Mesodermal cell (in vitro differentiated cells): ENCODE measurements at regions not wholly inside any gene's neighbourhood (a gene's known extent, or its start where the extent isn't known, plus 50 kb on each side); places are given as distances from the start of the nearest gene placed in this dataset.
"Not testable (repeated sequence)": the region's sequence is repeated elsewhere in the genome, so short reads cannot be mapped to it uniquely, and the experiment has no call there.

Experiments
- H3K27ac ChIP-seq: 2 replicates; pipeline ENCODE4 v1.7.0; 2013; ENCODE audit warnings: mild to moderate bottlenecking, low read depth, low read length, moderate library complexity; ENCODE audit not compliant: severe bottlenecking
- H3K36me3 ChIP-seq: 2 replicates; pipeline ENCODE4 v1.7.1; 2013; ENCODE audit warnings: mild to moderate bottlenecking, low read length, moderate library complexity; ENCODE audit not compliant: control insufficient read depth, insufficient read depth
- H3K4me1 ChIP-seq: one replicate; pipeline ENCODE4 v1.7.1; 2013; ENCODE audit warnings: mild to moderate bottlenecking, low read length; ENCODE audit not compliant: insufficient read depth, control insufficient read depth, poor library complexity, severe bottlenecking
- H3K4me3 ChIP-seq: 2 replicates; pipeline ENCODE4 v1.7.0; 2013; ENCODE audit warnings: low read length, control low read depth, mild to moderate bottlenecking; ENCODE audit not compliant: insufficient read depth, poor library complexity, severe bottlenecking; ENCODE audit errors: extremely low read depth
- H3K9me3 ChIP-seq: 2 replicates; pipeline ENCODE4 v1.7.1; 2013; ENCODE audit warnings: mild to moderate bottlenecking, low read length, moderate library complexity; ENCODE audit not compliant: control insufficient read depth
- WGBS, 2 experiments: methylation state at CpG; one replicate each; pipeline ENCODE4 v1.1.5; 2013; ENCODE audit warnings: missing lambda C conversion rate in 2 of 2; ENCODE audit not compliant: insufficient coverage in 2 of 2; 5-methylcytosine and 5-hydroxymethylcytosine counted together

DNA sequence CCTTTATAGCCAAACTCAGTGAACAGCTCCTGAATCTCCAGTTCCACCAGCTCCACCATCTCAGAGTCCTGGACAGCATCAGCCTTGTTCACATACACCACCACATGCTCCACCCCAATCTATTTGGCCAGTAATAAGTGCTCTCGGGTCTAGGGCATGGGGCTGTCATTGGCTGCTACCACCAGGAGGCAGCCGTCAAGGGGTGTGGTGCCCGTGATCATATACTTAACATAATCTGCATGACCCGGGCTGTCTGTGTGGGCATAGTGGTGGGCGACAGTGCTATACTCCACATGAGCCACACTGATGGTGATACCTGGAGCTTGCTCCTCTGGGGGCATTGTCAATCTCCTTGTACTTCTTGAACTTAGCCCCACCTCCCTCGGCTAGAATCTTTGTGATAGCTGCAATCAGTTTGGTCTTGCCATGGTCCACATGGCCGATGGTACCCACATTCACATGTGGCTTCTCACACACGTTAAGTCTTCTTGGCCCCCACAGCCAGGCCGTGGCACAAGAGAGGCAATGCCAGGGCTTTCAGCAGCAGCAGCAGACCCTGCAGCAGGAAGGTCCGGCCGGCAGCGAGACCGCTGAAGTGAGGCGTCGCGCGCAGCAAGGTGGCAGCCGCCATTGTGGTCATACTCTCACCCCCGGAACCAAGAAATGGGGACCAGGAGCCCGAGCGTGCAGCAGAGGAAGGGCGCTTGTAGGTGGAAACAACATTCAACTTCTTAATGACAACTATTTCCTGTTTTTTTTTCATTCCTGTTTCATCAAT is 210.3 kb upstream of the WSB1 start:
- Histone ChIP-seq H3K27ac (no peak overlapping the region), H3K36me3 (no peaks in the 10 kb centered on the region), H3K9me3 (peaks cover 45% of the 10 kb centered on the region), H3K4me1 (no peaks in the 10 kb centered on the region), H3K4me3 (no peak overlapping the region)
- 82 to 90% methylated on average over 12 to 19 of the region's 22 CpGs for WGBS, 2 experiments

DNA sequence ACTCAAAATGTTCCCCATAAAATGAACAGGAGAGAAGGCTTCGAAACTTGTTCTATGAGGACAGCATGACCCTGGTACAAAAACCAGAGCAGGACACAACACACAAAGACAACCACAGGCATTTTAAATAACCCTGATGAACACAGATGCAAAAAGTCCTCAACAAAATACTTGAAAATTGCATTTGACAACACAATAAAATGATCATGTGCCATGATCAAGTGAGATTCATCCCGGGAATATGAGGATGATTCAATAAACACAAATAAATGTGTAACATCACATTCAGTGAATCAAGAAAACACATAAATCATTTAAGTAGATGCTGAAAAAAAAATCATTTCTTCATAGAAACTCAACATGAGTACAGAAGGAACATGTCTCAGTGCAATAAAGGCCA is 208.4 kb upstream of the WSB1 start:
- no peak overlapping the region for H3K4me3 ChIP-seq
- H3K36me3 ChIP-seq = no peaks in the 10 kb centered on the region
- peaks cover 52% of the 10 kb centered on the region for H3K9me3 ChIP-seq
- no peak overlapping the region for H3K27ac ChIP-seq
- no peaks in the 10 kb centered on the region for H3K4me1 ChIP-seq
- WGBS, 2 experiments = no CpG with 5 or more reads among the region's 2 CpGs

DNA sequence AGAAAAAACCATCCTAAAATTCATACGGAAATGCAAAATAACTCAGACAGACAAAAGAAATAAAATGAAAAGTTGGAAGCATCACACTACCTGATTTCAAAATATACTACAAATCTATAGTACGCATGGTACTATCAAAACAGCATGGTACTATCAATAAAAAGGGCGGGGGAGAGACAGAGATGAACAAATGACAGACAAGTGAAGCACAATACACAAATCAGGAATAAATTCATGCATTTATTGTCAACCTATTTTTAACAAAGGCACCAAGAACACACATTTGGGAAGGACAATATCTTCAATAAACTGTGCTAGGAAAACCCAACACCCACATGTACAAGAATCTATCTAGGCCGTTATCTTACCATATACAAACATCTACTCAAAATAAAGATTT is 207.4 kb upstream of the WSB1 start:
- 61% methylated on average over 3 of the region's 4 CpGs; no CpG with 5 or more reads in 1 of the 2 experiments for WGBS, 2 experiments
- H3K27ac ChIP-seq = no peak overlapping the region
- H3K4me3 ChIP-seq = no peak overlapping the region

DNA sequence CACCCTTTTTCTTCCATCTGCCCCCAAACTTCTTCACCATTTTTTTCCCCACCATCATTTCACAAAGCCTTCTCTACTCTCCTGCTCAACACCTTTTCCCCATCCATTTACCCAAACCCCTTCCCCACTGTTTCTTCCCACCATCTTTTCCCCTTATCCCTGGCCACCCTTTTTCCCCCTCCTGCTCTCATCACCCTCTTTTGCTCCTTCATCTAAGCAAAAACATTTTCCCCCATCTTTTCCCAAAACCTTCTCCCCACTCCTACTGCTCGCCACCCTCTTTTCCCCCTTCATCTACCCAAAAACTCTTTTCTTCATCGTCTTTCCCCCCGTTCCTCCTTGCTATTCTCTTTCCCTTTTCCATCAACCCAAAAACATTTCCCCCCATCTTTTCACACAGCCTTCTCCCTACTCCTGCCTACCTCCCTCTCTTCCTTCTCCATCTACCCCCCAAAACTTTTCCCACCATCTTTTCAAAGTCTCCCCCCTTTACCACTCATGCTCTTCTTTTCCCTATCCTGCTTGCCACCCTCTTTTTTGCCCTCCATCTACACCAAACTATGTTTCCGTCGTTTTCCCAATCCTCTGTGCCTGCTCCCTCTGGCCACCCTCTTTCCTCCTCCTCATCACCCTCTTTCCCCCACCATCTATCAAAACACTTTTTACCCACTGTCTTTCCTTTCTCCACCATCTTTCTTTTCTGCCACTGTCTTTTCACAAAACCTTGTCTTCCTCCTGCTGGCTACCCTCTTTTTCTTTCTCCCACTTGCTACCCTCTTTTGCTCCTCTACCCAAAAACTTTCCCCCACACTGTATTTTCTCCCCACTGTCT is 205.8 kb upstream of the WSB1 start:
- Histone ChIP-seq H3K9me3 (peaks cover 44% of the 10 kb centered on the region), H3K27ac (no peak overlapping the region), H3K36me3 (no peaks in the 10 kb centered on the region), H3K4me1 (no peaks in the 10 kb centered on the region), H3K4me3 (no peak overlapping the region)
- WGBS, 2 experiments = 71 to 82% methylated on average over 5 of the region's 5 CpGs

More for the DNA sequence above, 207.4 kb upstream of the WSB1 start:
- H3K36me3 ChIP-seq = no peaks in the 10 kb centered on the region
- no peaks in the 10 kb centered on the region for H3K4me1 ChIP-seq
- peaks cover 52% of the 10 kb centered on the region for H3K9me3 ChIP-seq

DNA sequence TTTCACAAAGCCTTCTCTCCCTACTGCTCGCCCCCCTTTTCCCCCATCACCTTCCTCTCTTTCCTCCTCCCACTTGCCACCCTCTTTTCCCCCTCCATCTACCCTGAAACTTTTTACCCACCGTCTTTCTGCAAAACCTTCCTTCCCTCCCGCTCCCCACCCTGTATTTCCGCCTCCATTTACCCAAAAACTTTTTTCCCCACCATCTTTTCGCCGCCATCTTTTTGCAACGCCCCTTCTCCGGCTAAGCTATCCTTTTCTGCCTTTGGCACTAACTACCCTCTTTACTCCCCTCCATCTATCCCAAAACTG is 205.2 kb upstream of the WSB1 start:
- no peak overlapping the region for H3K27ac ChIP-seq
- H3K9me3 ChIP-seq = peaks cover 43% of the 10 kb centered on the region
- WGBS, 2 experiments = 64 to 74% methylated on average over 6 to 8 of the region's 8 CpGs
- H3K36me3 ChIP-seq = no peaks in the 10 kb centered on the region
- H3K4me1 ChIP-seq = no peaks in the 10 kb centered on the region
- H3K4me3 ChIP-seq = no peak overlapping the region

DNA sequence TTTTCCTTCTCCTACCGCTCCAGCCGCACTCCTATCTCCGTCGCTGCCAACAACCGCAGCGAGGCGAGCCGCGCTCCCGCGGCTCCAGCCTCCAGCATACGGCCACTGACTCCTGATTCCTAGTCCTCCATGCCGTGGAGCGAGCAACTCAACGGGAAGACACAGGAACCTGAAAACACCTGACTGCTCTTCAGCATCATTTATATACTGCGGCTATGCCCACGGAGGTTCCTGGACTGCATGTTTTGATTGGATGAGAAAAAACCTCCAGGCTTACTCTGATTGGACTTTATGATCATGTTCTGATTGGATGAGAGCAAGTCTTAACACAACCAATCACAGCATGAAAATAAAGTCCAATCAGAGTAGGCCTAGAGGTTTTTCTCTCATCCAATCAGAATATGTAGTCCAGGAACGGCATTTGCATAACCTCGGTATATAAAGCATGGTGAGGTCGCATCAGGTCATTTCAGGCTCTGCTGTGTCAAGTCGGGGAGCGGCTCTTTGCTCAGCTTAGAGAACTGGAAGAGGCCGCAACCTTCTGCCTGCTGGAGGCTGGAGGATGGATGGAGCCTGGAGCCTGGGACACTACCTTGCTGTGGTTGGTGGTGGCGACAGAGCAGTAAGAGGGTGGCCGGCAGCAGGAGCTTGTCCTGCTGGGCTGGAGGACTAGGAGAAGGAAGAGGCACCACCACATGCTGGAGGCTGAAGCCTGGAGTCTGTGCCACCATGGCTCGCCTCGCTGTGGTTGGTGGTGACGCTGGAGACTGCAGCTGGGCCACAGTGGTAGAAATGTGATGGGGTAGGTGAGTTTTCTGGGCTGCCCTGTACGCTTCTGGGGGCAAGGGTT is 204.6 kb upstream of the WSB1 start:
- WGBS, 2 experiments = 72 to 81% methylated on average over 13 to 27 of the region's 29 CpGs
- H3K36me3 ChIP-seq, H3K4me3 ChIP-seq, H3K27ac ChIP-seq, H3K4me1 ChIP-seq: not testable (repeated sequence)
- H3K9me3 ChIP-seq = peaks cover 39% of the 10 kb centered on the region

DNA sequence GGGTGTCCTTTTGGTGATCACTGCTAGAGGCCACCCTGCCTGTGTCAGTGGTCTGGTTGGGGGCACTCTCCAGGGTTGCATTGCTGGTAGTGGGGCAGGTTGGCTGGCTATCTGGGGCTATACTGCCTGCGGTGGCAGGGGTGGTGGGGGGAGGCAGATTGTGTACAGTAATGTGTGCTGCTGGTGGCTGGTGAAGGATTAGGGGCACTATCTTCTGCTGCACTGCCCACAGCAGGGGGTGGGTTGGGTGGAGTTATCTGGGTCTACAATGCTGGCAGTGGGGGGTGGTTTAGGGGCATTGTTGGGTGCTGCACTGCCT is 204.0 kb upstream of the WSB1 start:
- 80 to 88% methylated on average over 1 of the region's 1 CpG for WGBS, 2 experiments
- H3K4me3 ChIP-seq = no peak overlapping the region
- no peaks in the 10 kb centered on the region for H3K36me3 ChIP-seq
- H3K4me1 ChIP-seq = no peaks in the 10 kb centered on the region
- peaks cover 37% of the 10 kb centered on the region for H3K9me3 ChIP-seq
- H3K27ac ChIP-seq = no peak overlapping the region

DNA sequence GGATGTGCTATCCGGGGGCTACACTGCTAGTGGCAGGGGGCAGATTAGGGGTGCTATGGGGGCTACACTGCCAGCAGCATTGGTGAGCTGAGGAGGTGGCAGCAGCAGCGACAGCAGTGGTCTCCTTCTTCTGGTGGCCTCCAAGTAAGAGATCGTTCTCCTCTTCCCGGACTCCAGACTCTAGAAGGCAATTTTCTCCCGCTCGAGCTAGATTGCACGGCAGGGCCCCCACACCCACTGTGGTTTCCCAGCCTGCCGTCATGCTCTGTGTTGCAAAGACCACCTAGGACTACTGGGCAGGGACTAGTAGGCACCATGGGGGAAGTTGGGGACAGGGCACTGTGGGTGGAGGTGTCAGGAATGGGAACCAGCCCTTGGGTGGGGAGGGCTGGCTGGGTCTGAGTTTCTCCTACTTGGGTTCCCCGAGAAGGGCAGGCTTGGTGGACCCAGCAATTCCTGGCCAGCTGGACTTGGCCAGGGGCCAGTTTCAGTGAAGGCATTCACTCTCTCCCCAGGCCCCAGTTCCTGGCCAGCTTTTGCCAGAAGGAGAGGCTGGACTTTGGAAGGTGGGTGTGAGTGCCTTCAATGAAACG is 203.4 kb upstream of the WSB1 start:
- not testable (repeated sequence) for H3K36me3 ChIP-seq, H3K27ac ChIP-seq, H3K4me3 ChIP-seq, H3K4me1 ChIP-seq
- H3K9me3 ChIP-seq = peaks cover 31% of the 10 kb centered on the region
- 77 to 88% methylated on average over 8 to 9 of the region's 10 CpGs for WGBS, 2 experiments

DNA sequence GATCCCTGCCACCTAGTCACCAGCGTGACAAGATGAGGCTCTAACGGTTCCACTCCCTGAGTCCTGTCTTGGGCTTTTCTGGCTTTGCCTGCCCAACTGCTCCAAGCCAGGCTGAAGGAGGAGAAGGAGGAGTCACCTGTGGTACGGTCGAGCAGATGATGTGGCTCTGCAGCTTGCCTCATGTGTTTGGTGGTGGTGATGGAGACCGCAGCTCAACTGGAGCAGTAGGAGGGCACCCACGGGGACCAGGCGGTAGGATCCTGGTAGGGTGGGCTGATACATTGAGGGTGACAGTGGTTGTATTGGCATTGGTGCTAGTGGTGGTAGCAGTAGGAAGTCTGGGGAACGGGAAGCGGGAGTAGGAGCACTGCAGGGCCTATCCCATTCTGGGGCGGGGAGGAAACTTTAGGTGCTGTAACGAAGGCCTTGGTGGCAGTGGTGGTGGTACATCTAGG is 202.8 kb upstream of the WSB1 start:
- Histone ChIP-seq H3K4me3 (no peak overlapping the region), H3K36me3 (no peaks in the 10 kb centered on the region), H3K27ac (no peak overlapping the region), H3K9me3 (peaks cover 27% of the 10 kb centered on the region), H3K4me1 (no peaks in the 10 kb centered on the region)
- WGBS, 2 experiments = 69 to 71% methylated on average over 7 to 9 of the region's 11 CpGs

DNA sequence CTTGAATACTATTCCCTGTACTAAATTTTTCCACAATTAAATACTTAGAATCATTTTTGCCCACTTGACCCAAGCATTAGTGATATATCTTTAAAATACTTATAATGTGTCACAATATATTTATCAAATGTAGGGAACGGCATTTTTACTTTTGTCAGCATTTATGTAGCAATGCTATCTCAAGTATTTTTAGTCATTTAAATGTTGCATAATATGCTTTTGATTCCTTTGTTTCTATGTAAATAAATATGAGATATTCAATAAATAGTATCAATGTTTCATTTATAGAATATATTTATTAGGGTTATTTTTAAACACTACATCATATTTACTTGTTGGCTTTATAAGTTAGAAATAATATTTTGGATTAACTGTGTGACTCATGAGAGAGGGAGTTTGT is 199.7 kb upstream of the WSB1 start:
- H3K4me1 ChIP-seq, H3K4me3 ChIP-seq, H3K36me3 ChIP-seq, H3K27ac ChIP-seq: not testable (repeated sequence)
- WGBS, 2 experiments = no CpG with 5 or more reads among the region's 1 CpG
- H3K9me3 ChIP-seq = peaks cover 29% of the 10 kb centered on the region
